ENCODE measurements at regions not wholly inside any gene's neighbourhood (a gene's known extent, or its start where the extent isn't known, plus 50 kb on each side); places are given as distances from the start of the nearest gene placed in this dataset.

DNA sequence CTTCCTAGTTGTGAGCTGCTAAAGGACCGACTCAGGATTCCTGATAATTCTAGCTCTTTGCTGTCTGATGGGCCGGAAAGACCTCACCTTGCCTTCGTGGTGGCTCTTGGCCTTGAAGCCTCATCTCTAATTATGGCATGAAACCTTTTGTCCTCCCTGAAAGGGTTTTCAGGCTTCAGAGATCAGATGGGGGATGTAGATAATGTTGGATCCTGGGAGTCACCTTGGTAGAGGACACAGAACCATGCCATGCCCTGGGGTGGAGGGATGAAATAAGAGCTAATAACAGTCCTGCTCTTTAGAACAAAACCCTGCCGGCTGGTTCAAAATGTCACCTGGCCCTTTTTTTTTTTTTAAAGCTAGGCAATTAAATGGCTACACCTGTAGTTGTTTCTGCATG lies 50.8 kb upstream of the SYN2 start:
- no peak for TF ChIP-seq GABPA (IDR thresholded peaks at IDR 0.05; ENCODE audit: low read depth)
- no peak for TF ChIP-seq POLR2AphosphoS5 (IDR thresholded peaks at IDR 0.05; ENCODE audit: low read depth)
- TF ChIP-seq CTCF (IDR thresholded peaks at IDR 0.05; ENCODE audit: insufficient read depth, low read length), result no peak
- TF ChIP-seq REST (IDR thresholded peaks at IDR 0.05; ENCODE audit: insufficient replicate concordance, low read depth), result no peak
- TF ChIP-seq SPI1 (IDR thresholded peaks at IDR 0.05; ENCODE audit: borderline replicate concordance, low read depth), result no peak
- no peak overlapping the region for H3K27ac ChIP-seq (replicated peaks)
- H3K4me3 ChIP-seq (replicated peaks; ENCODE audit: insufficient read depth, low read length), result no peak overlapping the region
- DNase-seq (ENCODE audit: low read depth in 1 of 2, low spot score in 1 of 2), result no peak
- no peaks in the 10 kb centered on the region for H3K27me3 ChIP-seq (ENCODE audit: insufficient read depth, poor library complexity, severe bottlenecking)

GRCh38 chr3:11953778-11954177 lies 50.4 kb upstream of the SYN2 start:
- Histone ChIP-seq H3K4me3 (replicated peaks; ENCODE audit: insufficient read depth, low read length) (no peak overlapping the region), H3K27ac (replicated peaks) (no peak overlapping the region), H3K27me3 (ENCODE audit: insufficient read depth, poor library complexity, severe bottlenecking) (no peaks in the 10 kb centered on the region)
- no peak for DNase-seq (ENCODE audit: low read depth in 1 of 2, low spot score in 1 of 2)
- TF ChIP-seq POLR2AphosphoS5 (IDR thresholded peaks at IDR 0.05; ENCODE audit: low read depth), result no peak
- TF ChIP-seq REST (IDR thresholded peaks at IDR 0.05; ENCODE audit: insufficient replicate concordance, low read depth), result no peak
- TF ChIP-seq CTCF (IDR thresholded peaks at IDR 0.05; ENCODE audit: insufficient read depth, low read length), result no peak
- TF ChIP-seq SPI1 (IDR thresholded peaks at IDR 0.05; ENCODE audit: borderline replicate concordance, low read depth), result no peak

DNA sequence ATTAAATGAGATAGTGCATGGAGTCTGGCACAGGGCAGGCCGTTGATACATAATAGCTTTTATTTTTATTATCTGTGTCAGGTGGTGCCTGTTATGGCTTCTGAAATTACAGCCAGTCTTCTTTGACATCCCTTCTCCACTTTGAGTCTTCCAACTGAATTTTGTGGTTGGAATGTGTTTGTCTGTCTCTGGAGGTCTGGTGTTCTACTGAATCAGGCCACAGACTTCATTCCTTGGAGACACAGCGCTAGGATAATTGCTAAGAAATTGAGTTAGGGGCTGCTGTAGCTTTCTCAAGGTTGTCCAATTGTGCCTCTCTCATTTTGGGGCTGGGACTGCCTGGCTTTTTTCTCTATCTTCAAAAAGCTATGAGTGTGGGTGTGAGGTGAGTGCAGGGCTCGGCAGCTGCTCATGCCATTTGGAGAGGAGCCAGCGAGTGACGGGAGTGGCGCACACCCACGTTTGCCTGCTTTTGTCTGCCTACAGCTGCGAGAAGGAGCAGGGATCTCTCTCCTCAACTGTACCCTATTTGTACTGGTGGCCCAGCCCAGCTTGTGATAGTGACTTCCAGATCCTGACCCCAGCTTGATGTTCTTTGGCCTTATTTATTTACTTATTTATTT lies 49.8 kb upstream of the SYN2 start:
- H3K27ac ChIP-seq (replicated peaks), result no peak overlapping the region
- no peak for DNase-seq (ENCODE audit: low read depth in 1 of 2, low spot score in 1 of 2)
- no peak for TF ChIP-seq CTCF (IDR thresholded peaks at IDR 0.05; ENCODE audit: insufficient read depth, low read length)
- no peak for TF ChIP-seq REST (IDR thresholded peaks at IDR 0.05; ENCODE audit: insufficient replicate concordance, low read depth)
- no peak for TF ChIP-seq SPI1 (IDR thresholded peaks at IDR 0.05; ENCODE audit: borderline replicate concordance, low read depth)
- no peak for TF ChIP-seq POLR2AphosphoS5 (IDR thresholded peaks at IDR 0.05; ENCODE audit: low read depth)
- no peak for TF ChIP-seq GABPA (IDR thresholded peaks at IDR 0.05; ENCODE audit: low read depth)
- H3K4me3 ChIP-seq (replicated peaks; ENCODE audit: insufficient read depth, low read length), result no peak overlapping the region
- H3K27me3 ChIP-seq (ENCODE audit: insufficient read depth, poor library complexity, severe bottlenecking), result no peaks in the 10 kb centered on the region

Measured in HL-60 (cell line).